ENCODE measurements at regions not wholly inside any gene's neighbourhood (a gene's known extent, or its start where the extent isn't known, plus 50 kb on each side); places are given as distances from the start of the nearest gene placed in this dataset.

GRCh38 chr4:13201241-13201640 lies 282.9 kb downstream of the RAB28 start:
- Histone ChIP-seq H3K4me3 (ENCODE audit: low read length) (no peak overlapping the region), H3K9me3 (ENCODE audit: low read length) (no peaks in the 10 kb centered on the region), H3K36me3 (ENCODE audit: insufficient read depth, low read length) (no peaks in the 10 kb centered on the region), H3K27me3 (ENCODE audit: insufficient read depth, low read length) (no peaks in the 10 kb centered on the region), H3K4me1 (ENCODE audit: insufficient read depth, low read length) (no peaks in the 10 kb centered on the region), H2AFZ (ENCODE audit: low read depth, low read length) (no peak overlapping the region)

- H3K36me3 ChIP-seq (ENCODE audit: insufficient read depth, low read length) = no peaks in the 10 kb centered on the region
- no peak overlapping the region for H3K4me3 ChIP-seq (ENCODE audit: low read length)
- no peaks in the 10 kb centered on the region for H3K9me3 ChIP-seq (ENCODE audit: low read length)
- no peaks in the 10 kb centered on the region for H3K27me3 ChIP-seq (ENCODE audit: insufficient read depth, low read length)
- H3K4me1 ChIP-seq (ENCODE audit: insufficient read depth, low read length) = no peaks in the 10 kb centered on the region
- H2AFZ ChIP-seq (ENCODE audit: low read depth, low read length) = no peak overlapping the region
These were observed 287.4 kb downstream of the RAB28 start for GRCh38 chr4:13196721-13197120.

- H2AFZ ChIP-seq (ENCODE audit: low read depth, low read length) = no peak overlapping the region
- no peak overlapping the region for H3K4me3 ChIP-seq (ENCODE audit: low read length)
- H3K36me3 ChIP-seq (ENCODE audit: insufficient read depth, low read length) = no peaks in the 10 kb centered on the region
- H3K9me3 ChIP-seq (ENCODE audit: low read length) = no peaks in the 10 kb centered on the region
- no peaks in the 10 kb centered on the region for H3K27me3 ChIP-seq (ENCODE audit: insufficient read depth, low read length)
- no peaks in the 10 kb centered on the region for H3K4me1 ChIP-seq (ENCODE audit: insufficient read depth, low read length)
These were observed 290.5 kb downstream of the RAB28 start for GRCh38 chr4:13193662-13194061.

GRCh38 chr4:13190093-13190721 lies 293.9 kb downstream of the RAB28 start:
- H2AFZ ChIP-seq (ENCODE audit: low read depth, low read length) = no peak overlapping the region
- H3K27me3 ChIP-seq (ENCODE audit: insufficient read depth, low read length) = no peaks in the 10 kb centered on the region
- no peak overlapping the region for H3K4me3 ChIP-seq (ENCODE audit: low read length)
- no peaks in the 10 kb centered on the region for H3K36me3 ChIP-seq (ENCODE audit: insufficient read depth, low read length)
- H3K9me3 ChIP-seq (ENCODE audit: low read length) = no peaks in the 10 kb centered on the region
- H3K4me1 ChIP-seq (ENCODE audit: insufficient read depth, low read length) = no peaks in the 10 kb centered on the region

GRCh38 chr4:13184199-13184598 lies 299.9 kb downstream of the RAB28 start:
- Histone ChIP-seq H3K36me3 (ENCODE audit: insufficient read depth, low read length) (no peaks in the 10 kb centered on the region), H3K4me1 (ENCODE audit: insufficient read depth, low read length) (peaks cover 7% of the 10 kb centered on the region), H2AFZ (ENCODE audit: low read depth, low read length) (no peak overlapping the region), H3K4me3 (ENCODE audit: low read length) (no peak overlapping the region), H3K27me3 (ENCODE audit: insufficient read depth, low read length) (no peaks in the 10 kb centered on the region), H3K9me3 (ENCODE audit: low read length) (no peaks in the 10 kb centered on the region)

- H3K4me1 ChIP-seq (ENCODE audit: insufficient read depth, low read length) = peaks cover 7% of the 10 kb centered on the region
- H3K27me3 ChIP-seq (ENCODE audit: insufficient read depth, low read length) = no peaks in the 10 kb centered on the region
- H3K9me3 ChIP-seq (ENCODE audit: low read length) = no peaks in the 10 kb centered on the region
- no peak overlapping the region for H3K4me3 ChIP-seq (ENCODE audit: low read length)
- no peak overlapping the region for H2AFZ ChIP-seq (ENCODE audit: low read depth, low read length)
- no peaks in the 10 kb centered on the region for H3K36me3 ChIP-seq (ENCODE audit: insufficient read depth, low read length)
These were observed 302.0 kb downstream of the RAB28 start for GRCh38 chr4:13182133-13182532.

- H3K36me3 ChIP-seq (ENCODE audit: insufficient read depth, low read length) = no peaks in the 10 kb centered on the region
- no peak overlapping the region for H2AFZ ChIP-seq (ENCODE audit: low read depth, low read length)
- H3K4me1 ChIP-seq (ENCODE audit: insufficient read depth, low read length) = peaks cover 7% of the 10 kb centered on the region
- H3K4me3 ChIP-seq (ENCODE audit: low read length) = no peak overlapping the region
- H3K9me3 ChIP-seq (ENCODE audit: low read length) = no peaks in the 10 kb centered on the region
- H3K27me3 ChIP-seq (ENCODE audit: insufficient read depth, low read length) = no peaks in the 10 kb centered on the region
These were observed 302.5 kb downstream of the RAB28 start for GRCh38 chr4:13181681-13182080.

GRCh38 chr4:13180701-13181100 lies 303.4 kb downstream of the RAB28 start:
- Histone ChIP-seq H3K27me3 (ENCODE audit: insufficient read depth, low read length) (no peaks in the 10 kb centered on the region), H3K9me3 (ENCODE audit: low read length) (no peaks in the 10 kb centered on the region), H3K36me3 (ENCODE audit: insufficient read depth, low read length) (no peaks in the 10 kb centered on the region), H3K4me3 (ENCODE audit: low read length) (no peak overlapping the region), H3K4me1 (ENCODE audit: insufficient read depth, low read length) (peaks cover 7% of the 10 kb centered on the region), H2AFZ (ENCODE audit: low read depth, low read length) (no peak overlapping the region)

GRCh38 chr4:13178621-13179020 lies 305.5 kb downstream of the RAB28 start:
- H3K27me3 ChIP-seq (ENCODE audit: insufficient read depth, low read length) = no peaks in the 10 kb centered on the region
- no peaks in the 10 kb centered on the region for H3K36me3 ChIP-seq (ENCODE audit: insufficient read depth, low read length)
- peaks cover 7% of the 10 kb centered on the region for H3K4me1 ChIP-seq (ENCODE audit: insufficient read depth, low read length)
- H3K9me3 ChIP-seq (ENCODE audit: low read length) = no peaks in the 10 kb centered on the region
- no peak overlapping the region for H2AFZ ChIP-seq (ENCODE audit: low read depth, low read length)
- H3K4me3 ChIP-seq (ENCODE audit: low read length) = no peak overlapping the region

- H3K4me1 ChIP-seq (ENCODE audit: insufficient read depth, low read length) = peaks cover 4% of the 10 kb centered on the region
- H3K4me3 ChIP-seq (ENCODE audit: low read length) = no peak overlapping the region
- no peaks in the 10 kb centered on the region for H3K9me3 ChIP-seq (ENCODE audit: low read length)
- no peaks in the 10 kb centered on the region for H3K36me3 ChIP-seq (ENCODE audit: insufficient read depth, low read length)
- H2AFZ ChIP-seq (ENCODE audit: low read depth, low read length) = no peak overlapping the region
- H3K27me3 ChIP-seq (ENCODE audit: insufficient read depth, low read length) = no peaks in the 10 kb centered on the region
These were observed 307.4 kb downstream of the RAB28 start for GRCh38 chr4:13176741-13177142.

- Histone ChIP-seq H3K4me3 (ENCODE audit: low read length) (no peak overlapping the region), H3K27me3 (ENCODE audit: insufficient read depth, low read length) (no peaks in the 10 kb centered on the region), H3K9me3 (ENCODE audit: low read length) (no peaks in the 10 kb centered on the region), H3K36me3 (ENCODE audit: insufficient read depth, low read length) (no peaks in the 10 kb centered on the region), H3K4me1 (ENCODE audit: insufficient read depth, low read length) (no peaks in the 10 kb centered on the region), H2AFZ (ENCODE audit: low read depth, low read length) (no peak overlapping the region)
These were observed 309.2 kb downstream of the RAB28 start for GRCh38 chr4:13174926-13175325.

GRCh38 chr4:13174001-13174400 lies 310.1 kb downstream of the RAB28 start:
- no peak overlapping the region for H2AFZ ChIP-seq (ENCODE audit: low read depth, low read length)
- H3K9me3 ChIP-seq (ENCODE audit: low read length) = no peaks in the 10 kb centered on the region
- H3K4me3 ChIP-seq (ENCODE audit: low read length) = no peak overlapping the region
- no peaks in the 10 kb centered on the region for H3K27me3 ChIP-seq (ENCODE audit: insufficient read depth, low read length)
- H3K36me3 ChIP-seq (ENCODE audit: insufficient read depth, low read length) = no peaks in the 10 kb centered on the region
- no peaks in the 10 kb centered on the region for H3K4me1 ChIP-seq (ENCODE audit: insufficient read depth, low read length)

GRCh38 chr4:13171292-13172057 lies 312.7 kb downstream of the RAB28 start:
- H3K36me3 ChIP-seq (ENCODE audit: insufficient read depth, low read length) = no peaks in the 10 kb centered on the region
- H2AFZ ChIP-seq (ENCODE audit: low read depth, low read length) = no peak overlapping the region
- H3K4me1 ChIP-seq (ENCODE audit: insufficient read depth, low read length) = no peaks in the 10 kb centered on the region
- no peaks in the 10 kb centered on the region for H3K27me3 ChIP-seq (ENCODE audit: insufficient read depth, low read length)
- H3K4me3 ChIP-seq (ENCODE audit: low read length) = no peak overlapping the region
- no peaks in the 10 kb centered on the region for H3K9me3 ChIP-seq (ENCODE audit: low read length)

Measured in neuron (in vitro differentiated cells).